ENCODE measurements at regions not wholly inside any gene's neighbourhood (a gene's known extent, or its start where the extent isn't known, plus 50 kb on each side); places are given as distances from the start of the nearest gene placed in this dataset.
A peak's percentile ranks its signal among the peaks of the same experiment; 100 is the strongest.

DNA sequence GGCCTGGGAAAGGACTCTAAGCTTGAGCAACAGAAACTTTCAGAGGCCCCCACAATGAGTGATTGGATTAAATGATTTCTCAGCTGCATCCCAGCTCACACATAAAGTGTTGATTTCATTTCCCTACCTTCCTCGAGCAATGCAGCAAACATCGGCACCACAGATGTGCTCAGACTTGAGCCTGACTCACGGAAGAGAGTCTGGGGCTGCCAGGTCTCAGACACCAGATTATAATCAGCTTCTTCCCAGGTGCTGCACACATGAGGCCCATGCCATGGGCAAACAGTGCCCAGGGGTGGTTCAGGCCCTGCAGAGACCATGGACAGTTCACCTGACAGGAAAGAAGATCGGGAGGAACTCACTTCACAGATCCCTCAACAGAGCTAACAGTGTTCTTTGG lies 226.6 kb upstream of the TENM4 start:
- no TSS peak for BruUV-seq (replicated peaks)

More for the DNA sequence above, 226.6 kb upstream of the TENM4 start:
- 40% methylated on average over 1 of the region's 4 CpGs; no CpG with 5 or more reads in 1 of the 2 experiments for WGBS, 2 experiments (ENCODE audit: extremely low coverage in 2 of 2, insufficient read length in 1 of 2)
- ATAC-seq (ENCODE audit: low read depth) (no peak), DNase-seq (no peak)
- dilution Hi-C loops (cut with HindIII; ENCODE audit: low sequenced_read_pairs, unreplicated experiment) (no loop called here), intact Hi-C loops (cut with micrococcal nuclease) (no loop called here), in situ Hi-C loops (cut with MboI; ENCODE audit: low sequenced_read_pairs) (no loop called here)
- Histone ChIP-seq H3K56ac (ENCODE audit: extremely low read depth, insufficient read depth, low read length) (no peak overlapping the region), H3K9me3 (ENCODE audit: control insufficient read depth, insufficient read depth, low read length) (no peaks in the 10 kb centered on the region), H4K8ac (ENCODE audit: low read depth in 2 of 2, low read length in 2 of 2) (no peak overlapping the region), H2AFZ (replicated peaks; ENCODE audit: low read length, poor library complexity) (peak overlapping the region; percentile 58), H2AK5ac (ENCODE audit: low read depth, low read length) (no peak overlapping the region), H3K23ac (ENCODE audit: low read depth, low read length) (no peak overlapping the region), H3K27ac (ENCODE audit: insufficient read depth, low read length) (no peak overlapping the region), H3K4me1 (ENCODE audit: control insufficient read depth, insufficient read depth, low read length) (no peaks in the 10 kb centered on the region), H2BK120ac (ENCODE audit: low read depth, low read length) (no peak overlapping the region), H3K9ac (ENCODE audit: low read depth, low read length) (no peak overlapping the region), H3K9me1 (ENCODE audit: insufficient read depth, low read length) (no peaks in the 10 kb centered on the region), H3K14ac (replicated peaks; ENCODE audit: low read depth, low read length) (no peak overlapping the region), H3K36me3 (ENCODE audit: control insufficient read depth, insufficient read depth, low read length) (no peaks in the 10 kb centered on the region), H3K4me3 (ENCODE audit: insufficient read depth, low read depth, low read length) (no peak overlapping the region), H3K18ac (ENCODE audit: low read depth, low read length) (no peak overlapping the region), H4K5ac (ENCODE audit: low read depth, low read length) (no peak overlapping the region), H3K4ac (ENCODE audit: low read depth, low read length) (no peak overlapping the region), H2BK5ac (ENCODE audit: low read depth, low read length, poor library complexity, severe bottlenecking) (no peak overlapping the region), H2BK20ac (ENCODE audit: low read depth, low read length) (no peak overlapping the region), H3K79me1 (ENCODE audit: low read depth in 1 of 2, low read length in 2 of 2) (no peaks in the 10 kb centered on the region), H3K4me2 (ENCODE audit: low read depth, low read length) (no peak overlapping the region), H3K27me3 (ENCODE audit: control insufficient read depth, insufficient read depth, low read length) (no peaks in the 10 kb centered on the region), H4K20me1 (ENCODE audit: insufficient read depth, low read length) (no peaks in the 10 kb centered on the region), H4K91ac (ENCODE audit: insufficient read depth, low read depth, low read length) (no peak overlapping the region), H2AK9ac (replicated peaks; ENCODE audit: low read depth, low read length, poor library complexity) (no peak overlapping the region), H2BK15ac (ENCODE audit: low read depth, low read length) (no peak overlapping the region)
- ChIA-PET CTCF (no interaction called here), POLR2A (ENCODE audit: unreplicated experiment) (no interaction called here)
- TF ChIP-seq MAFK (IDR thresholded peaks at IDR 0.05; ENCODE audit: low read depth, low read length), result no peak
- TF ChIP-seq FOS (IDR thresholded peaks at IDR 0.05; ENCODE audit: low read depth, low read length), result no peak
- no peak for TF ChIP-seq MXI1 (IDR thresholded peaks at IDR 0.05; ENCODE audit: borderline replicate concordance, low read depth, low read length)
- TF ChIP-seq CHD1 (IDR thresholded peaks at IDR 0.05; ENCODE audit: low read depth, low read length), result no peak
